Midbrain (tissue), 1 donor: ENCODE measurements at regions not wholly inside any gene's neighbourhood (a gene's known extent, or its start where the extent isn't known, plus 50 kb on each side); places are given as distances from the start of the nearest gene placed in this dataset.

Experiments
- DNase-seq: peaks from one replicate; lab custom pipeline; 2025; lab: John Stamatoyannopoulos, UW

GRCh38 chr2:156845806-156846558, 409.8 kb downstream of the GPD2 start:
- no peak for DNase-seq

GRCh38 chr2:156852210-156852609, 405.3 kb upstream of the GALNT5 start:
- no peak for DNase-seq

GRCh38 chr2:156852681-156853080, 404.8 kb upstream of the GALNT5 start:
- no peak for DNase-seq

- no peak for DNase-seq
These were observed 393.2 kb upstream of the GALNT5 start for GRCh38 chr2:156864325-156864724.

DNA sequence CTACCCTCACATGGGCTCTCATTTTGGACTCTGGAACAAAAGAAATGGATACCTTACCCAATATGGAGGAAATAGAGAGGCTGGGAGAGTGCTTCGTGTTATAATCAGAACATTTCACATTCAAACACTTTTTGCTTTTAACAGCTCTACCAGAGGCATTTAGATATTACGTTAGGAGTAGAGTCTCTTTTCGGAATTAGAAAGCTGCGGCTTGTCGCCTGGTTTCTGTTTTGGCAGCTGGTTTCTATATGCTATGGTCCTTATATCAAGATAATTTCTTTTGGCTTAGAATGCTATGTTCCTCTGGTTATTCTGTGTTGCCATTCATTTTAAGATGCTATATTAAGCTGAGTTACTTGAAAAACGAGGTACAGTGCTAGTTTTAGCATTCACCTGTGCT, 392.8 kb upstream of the GALNT5 start:
- DNase-seq = no peak

DNA sequence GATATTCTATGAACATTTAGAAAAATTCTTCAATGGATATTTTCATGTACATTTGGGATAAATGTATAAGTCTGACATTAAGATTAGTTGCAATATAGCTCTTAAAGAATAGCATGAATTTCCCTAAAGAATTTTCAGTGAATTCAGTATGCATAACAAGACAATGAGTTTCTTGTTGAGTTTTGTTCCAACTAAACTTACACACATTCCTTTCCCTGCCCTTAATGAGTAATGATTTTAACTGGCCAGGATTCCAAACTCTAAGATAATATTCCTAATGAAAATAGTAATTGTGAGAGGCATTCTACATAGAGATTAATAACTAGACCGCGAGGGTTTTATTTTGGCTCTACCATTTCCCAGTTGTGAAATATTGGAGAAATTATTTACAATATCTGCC, 390.3 kb upstream of the GALNT5 start:
- no peak for DNase-seq

GRCh38 chr2:156874707-156875106, 382.8 kb upstream of the GALNT5 start:
- no peak for DNase-seq

GRCh38 chr2:156883804-156884203, 373.7 kb upstream of the GALNT5 start:
- no peak for DNase-seq

- DNase-seq = no peak
These were observed 373.3 kb upstream of the GALNT5 start for GRCh38 chr2:156884216-156884615.

DNA sequence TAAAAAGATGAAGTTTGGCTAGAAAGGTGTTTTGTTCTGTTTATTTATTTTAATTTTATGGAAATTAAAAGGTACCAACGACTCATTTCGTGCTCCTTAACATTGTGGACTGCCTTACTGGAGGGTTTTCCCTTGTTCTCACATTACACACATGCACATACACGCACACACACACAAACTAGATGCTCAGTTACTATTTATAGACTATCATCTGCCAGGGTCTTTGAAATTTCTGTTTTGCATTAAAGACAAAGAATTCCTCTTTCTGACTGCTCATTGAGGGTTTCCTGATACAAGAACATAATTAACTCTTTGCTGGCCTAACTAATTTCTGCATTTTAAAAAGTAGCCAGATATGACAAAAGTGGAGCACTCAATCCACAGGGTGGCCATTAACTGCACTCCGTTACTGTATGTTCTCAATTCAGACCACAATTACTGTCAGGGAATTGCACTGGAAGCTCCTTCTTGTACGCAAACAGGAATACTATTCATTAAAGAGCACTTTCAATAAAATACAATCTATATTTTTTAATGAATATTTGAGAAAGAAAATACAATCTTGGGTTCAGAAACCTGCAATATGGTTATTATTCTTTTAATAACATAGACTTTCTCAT, 366.9 kb upstream of the GALNT5 start:
- no peak for DNase-seq

DNA sequence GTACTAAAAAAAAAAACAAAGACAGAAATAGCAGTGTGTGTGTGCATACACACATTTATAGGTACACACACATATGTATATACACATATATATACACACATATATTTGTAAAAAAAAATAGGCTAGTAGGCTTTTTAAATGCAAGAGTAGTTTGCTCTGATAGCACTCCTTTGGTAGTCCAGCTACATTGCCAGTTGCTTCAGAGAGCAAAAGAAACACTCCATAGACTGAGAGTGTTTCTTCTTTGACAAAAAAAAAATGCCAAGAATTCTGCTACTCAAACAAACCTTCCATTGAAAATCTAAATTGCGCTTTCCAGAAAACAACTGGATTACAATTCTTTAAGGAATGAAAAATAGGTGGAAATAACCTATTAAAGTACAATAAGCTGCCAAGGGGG, 365.9 kb upstream of the GALNT5 start:
- no peak for DNase-seq

DNA sequence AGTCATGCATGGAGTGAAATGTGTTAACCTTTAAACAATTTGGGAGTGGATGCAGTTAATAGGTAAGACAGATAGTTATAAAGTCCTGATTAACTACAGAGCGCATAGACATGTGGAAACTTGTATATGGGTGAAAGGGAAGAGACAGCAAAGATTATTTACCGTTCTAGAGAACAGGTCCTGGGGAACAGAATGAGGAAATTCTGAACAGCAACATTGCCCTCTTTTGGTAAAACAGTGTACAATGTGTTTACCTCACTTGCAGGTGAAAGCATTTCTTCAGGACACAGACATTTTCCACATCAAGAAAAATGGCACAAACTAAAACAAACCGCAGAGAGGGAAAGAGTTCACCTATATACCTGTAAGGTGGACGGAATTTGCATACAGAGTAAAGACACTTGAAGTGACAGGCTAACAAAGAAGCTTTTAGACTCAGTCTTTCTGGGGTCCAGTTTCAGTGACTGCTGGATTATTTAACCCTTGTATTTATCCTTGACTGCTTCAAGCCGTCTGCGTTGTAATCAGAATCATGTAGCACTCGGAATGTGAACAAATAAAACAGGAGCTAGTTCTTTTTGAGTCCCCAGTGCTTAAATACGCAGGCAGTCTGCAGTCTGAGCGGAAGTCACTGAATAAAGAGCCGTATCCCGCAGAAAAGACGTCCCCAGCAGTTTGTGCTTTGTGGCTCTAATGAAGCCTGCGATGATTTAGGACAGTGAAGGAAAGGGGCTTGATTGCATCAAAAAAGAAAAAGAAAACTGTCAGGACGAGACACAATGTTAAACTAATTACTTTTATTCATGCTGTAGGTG, 364.8 kb upstream of the GALNT5 start:
- peak; percentile 53 for DNase-seq

DNA sequence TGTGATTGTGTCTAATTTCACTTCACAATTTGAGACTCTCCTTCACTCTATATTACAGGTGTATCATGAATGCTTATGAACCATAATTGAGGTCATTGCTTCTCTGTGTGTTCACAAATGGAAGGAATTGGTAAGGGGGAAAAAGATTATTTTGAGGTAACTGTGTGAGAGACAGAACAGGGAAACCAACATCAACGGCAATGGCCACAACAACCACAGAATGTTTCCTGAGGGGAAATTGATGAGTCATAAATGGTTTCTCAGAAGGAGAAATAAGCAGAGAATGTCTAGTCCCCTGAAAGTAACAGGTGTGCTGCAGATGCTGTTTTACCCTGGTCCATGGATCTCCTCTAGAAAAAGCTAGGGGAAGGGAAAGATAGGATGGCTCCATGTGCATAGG, 361.2 kb upstream of the GALNT5 start:
- no peak for DNase-seq

GRCh38 chr2:156897548-156897947, 360.0 kb upstream of the GALNT5 start:
- DNase-seq = no peak

- DNase-seq = no peak
These were observed 356.0 kb upstream of the GALNT5 start for GRCh38 chr2:156901373-156902031.

DNA sequence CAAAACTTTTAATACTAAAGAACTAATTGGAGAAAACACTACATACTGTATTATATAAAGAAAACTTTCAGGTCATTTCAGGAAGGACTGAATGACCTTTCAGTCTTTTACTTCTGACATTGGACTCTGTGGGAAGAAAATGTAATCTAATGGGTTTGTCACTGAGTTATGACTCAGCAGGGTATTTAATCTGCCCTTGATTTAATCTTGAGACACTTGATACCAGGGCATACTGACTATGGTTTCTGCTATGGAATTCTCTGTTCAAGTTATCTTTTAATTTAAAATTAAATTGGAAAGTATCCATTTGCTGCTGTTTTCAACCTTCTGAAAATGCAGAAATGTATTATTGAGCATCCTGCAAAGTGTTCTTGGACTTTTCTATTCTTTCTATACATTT, 354.2 kb upstream of the GALNT5 start:
- no peak for DNase-seq

GRCh38 chr2:156907806-156908205, 349.7 kb upstream of the GALNT5 start:
- no peak for DNase-seq

- DNase-seq = no peak
These were observed 348.7 kb upstream of the GALNT5 start for GRCh38 chr2:156908825-156909224.

GRCh38 chr2:156909983-156910382, 347.5 kb upstream of the GALNT5 start:
- DNase-seq = no peak

GRCh38 chr2:156915332-156915731, 342.2 kb upstream of the GALNT5 start:
- no peak for DNase-seq

GRCh38 chr2:156918410-156918809, 339.1 kb upstream of the GALNT5 start:
- DNase-seq = no peak

GRCh38 chr2:156930423-156930822, 327.1 kb upstream of the GALNT5 start:
- DNase-seq = no peak
